ENCODE measurements at regions not wholly inside any gene's neighbourhood (a gene's known extent, or its start where the extent isn't known, plus 50 kb on each side); places are given as distances from the start of the nearest gene placed in this dataset.

DNA sequence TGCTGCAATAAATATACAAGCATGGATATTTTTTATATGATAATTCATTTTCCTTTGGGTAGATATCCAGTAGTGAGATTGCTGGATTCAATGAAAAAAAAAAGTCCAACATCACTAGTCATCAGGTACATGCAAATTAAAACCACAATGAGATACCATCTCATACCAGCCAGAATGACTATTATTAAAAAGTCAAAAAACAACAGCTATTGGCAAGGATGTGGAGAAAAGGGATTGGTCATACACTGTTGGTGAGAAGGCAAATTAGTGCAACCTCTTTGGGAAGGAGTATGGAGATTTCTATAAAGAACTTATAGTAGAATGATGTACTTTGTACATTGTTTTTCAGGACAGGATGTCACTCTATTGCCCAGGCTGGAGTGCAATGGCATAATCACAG is 531.2 kb upstream of the MGAT4C start:
- Mint-ChIP-seq H3K27me3 (no peaks in the 10 kb centered on the region), H3K9me3 (no peaks in the 10 kb centered on the region), H3K4me3 (no peak overlapping the region), H3K27ac (no peak overlapping the region), H3K36me3 (ENCODE audit: low read depth) (no peaks in the 10 kb centered on the region), H3K4me1 (ENCODE audit: low read depth) (no peaks in the 10 kb centered on the region)
- DNase-seq (no peak), ATAC-seq (no peak)
- TF ChIP-seq, protein P1, sequence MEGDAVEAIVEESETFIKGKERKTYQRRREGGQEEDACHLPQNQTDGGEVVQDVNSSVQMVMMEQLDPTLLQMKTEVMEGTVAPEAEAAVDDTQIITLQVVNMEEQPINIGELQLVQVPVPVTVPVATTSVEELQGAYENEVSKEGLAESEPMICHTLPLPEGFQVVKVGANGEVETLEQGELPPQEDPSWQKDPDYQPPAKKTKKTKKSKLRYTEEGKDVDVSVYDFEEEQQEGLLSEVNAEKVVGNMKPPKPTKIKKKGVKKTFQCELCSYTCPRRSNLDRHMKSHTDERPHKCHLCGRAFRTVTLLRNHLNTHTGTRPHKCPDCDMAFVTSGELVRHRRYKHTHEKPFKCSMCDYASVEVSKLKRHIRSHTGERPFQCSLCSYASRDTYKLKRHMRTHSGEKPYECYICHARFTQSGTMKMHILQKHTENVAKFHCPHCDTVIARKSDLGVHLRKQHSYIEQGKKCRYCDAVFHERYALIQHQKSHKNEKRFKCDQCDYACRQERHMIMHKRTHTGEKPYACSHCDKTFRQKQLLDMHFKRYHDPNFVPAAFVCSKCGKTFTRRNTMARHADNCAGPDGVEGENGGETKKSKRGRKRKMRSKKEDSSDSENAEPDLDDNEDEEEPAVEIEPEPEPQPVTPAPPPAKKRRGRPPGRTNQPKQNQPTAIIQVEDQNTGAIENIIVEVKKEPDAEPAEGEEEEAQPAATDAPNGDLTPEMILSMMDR (IDR thresholded peaks at IDR 0.05) = no peak
- CTCF ChIA-PET = no interaction called here
- POLR2A ChIA-PET = no interaction called here
- intact Hi-C loops (cut with micrococcal nuclease) = no loop called here

DNA sequence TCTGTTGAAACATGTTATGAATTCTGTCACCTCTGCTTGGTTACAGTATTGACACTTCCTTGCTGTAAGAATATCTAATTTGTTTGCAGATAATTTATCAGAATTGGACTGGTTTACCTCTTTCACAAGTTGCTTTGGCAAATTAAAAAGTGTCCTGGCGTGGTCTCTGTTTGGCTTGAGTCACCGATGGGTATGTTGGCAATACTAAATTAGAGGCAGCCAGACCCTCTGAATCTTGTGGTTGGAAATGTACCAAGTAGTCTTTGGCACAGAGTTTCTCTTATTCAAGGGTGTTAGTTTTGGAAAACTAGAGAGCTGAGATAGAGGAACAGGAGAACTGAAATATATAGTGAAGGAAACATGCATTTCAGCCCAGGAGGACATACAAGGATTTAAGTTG is 521.1 kb upstream of the MGAT4C start:
- TF ChIP-seq, protein P1 (IDR thresholded peaks at IDR 0.05) = no peak
- Mint-ChIP-seq H3K4me3 (no peak overlapping the region), H3K4me1 (ENCODE audit: low read depth) (no peaks in the 10 kb centered on the region), H3K9me3 (no peaks in the 10 kb centered on the region), H3K27me3 (no peaks in the 10 kb centered on the region), H3K36me3 (ENCODE audit: low read depth) (no peaks in the 10 kb centered on the region), H3K27ac (no peak overlapping the region)
- CTCF ChIA-PET = no interaction called here
- DNase-seq (no peak), ATAC-seq (no peak)
- intact Hi-C loops (cut with micrococcal nuclease) = no loop called here
- POLR2A ChIA-PET = no interaction called here

DNA sequence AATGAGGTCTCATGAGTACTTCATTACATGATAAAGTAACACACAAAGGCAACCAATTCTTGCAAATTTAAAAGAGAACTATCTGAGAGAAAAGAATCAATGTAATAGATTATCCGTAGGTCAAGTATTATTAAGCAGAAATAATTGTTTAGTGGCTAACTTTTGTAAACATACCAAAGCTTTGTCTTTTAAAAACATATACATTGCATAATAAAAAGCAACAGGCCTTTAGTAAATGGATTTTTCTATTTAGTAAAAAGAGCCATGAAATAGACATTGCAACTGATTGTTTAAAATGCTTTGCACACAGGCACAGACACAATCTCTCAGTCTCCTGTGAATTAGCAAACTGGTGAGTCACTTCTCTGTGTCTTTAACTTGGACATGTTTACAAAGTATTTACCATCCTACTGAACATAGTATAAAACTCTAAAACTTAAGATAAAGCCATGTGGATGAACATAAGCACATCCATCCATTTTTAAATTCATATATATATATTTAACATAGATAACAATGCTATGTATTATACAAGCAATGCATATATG is 518.7 kb upstream of the MGAT4C start:
- Mint-ChIP-seq H3K27ac (no peak overlapping the region), H3K9me3 (no peaks in the 10 kb centered on the region), H3K4me1 (ENCODE audit: low read depth) (no peaks in the 10 kb centered on the region), H3K27me3 (no peaks in the 10 kb centered on the region), H3K36me3 (ENCODE audit: low read depth) (no peaks in the 10 kb centered on the region), H3K4me3 (no peak overlapping the region)
- ChIA-PET CTCF (no interaction called here), POLR2A (no interaction called here)
- intact Hi-C loops (cut with micrococcal nuclease) = no loop called here
- no peak for ATAC-seq
- TF ChIP-seq, protein P1 (IDR thresholded peaks at IDR 0.05) = no peak
- DNase-seq = no peak

DNA sequence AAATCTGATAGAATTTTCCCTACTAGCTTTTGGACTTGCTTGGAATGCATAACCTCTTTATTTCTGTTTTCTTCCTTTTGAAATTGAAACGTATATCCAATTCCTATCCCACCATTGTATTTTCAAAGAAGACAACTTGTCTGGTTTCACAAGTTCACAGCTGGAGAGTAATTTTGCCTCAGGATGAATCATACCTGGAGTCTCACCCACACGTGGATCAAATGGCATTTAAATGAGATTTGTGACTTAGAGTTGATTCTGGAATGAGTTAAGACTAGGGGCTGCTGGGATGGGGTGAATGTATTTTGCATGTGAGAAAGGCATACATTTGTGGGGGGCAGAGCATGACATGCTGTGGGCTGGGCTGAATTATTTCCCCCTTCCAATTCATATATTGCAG is 516.5 kb upstream of the MGAT4C start:
- Mint-ChIP-seq H3K9me3 (no peaks in the 10 kb centered on the region), H3K27me3 (no peaks in the 10 kb centered on the region), H3K27ac (no peak overlapping the region), H3K4me3 (no peak overlapping the region), H3K4me1 (ENCODE audit: low read depth) (no peaks in the 10 kb centered on the region), H3K36me3 (ENCODE audit: low read depth) (no peaks in the 10 kb centered on the region)
- intact Hi-C loops (cut with micrococcal nuclease) = no loop called here
- CTCF ChIA-PET = no interaction called here
- ATAC-seq (no peak), DNase-seq (no peak)
- TF ChIP-seq, protein P1 (IDR thresholded peaks at IDR 0.05) = no peak
- POLR2A ChIA-PET = no interaction called here

DNA sequence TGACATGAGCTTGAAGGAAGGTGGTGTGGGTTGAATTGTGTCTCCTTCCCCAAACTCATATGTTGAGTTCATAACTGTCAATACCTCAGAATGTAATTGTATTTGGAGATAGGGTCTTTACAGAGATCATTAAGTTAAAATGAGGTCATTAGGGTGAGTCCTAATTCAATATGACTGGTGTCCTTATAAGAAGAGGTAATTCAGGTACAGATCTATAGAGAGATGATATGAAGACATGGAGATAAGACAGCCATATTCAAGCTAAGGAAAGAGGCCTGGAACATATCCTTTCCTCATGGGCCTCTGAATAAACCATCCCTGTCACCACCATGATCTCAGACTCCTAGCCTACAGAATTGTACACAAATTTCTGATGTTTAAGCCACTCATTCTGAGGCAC is 514.7 kb upstream of the MGAT4C start:
- ChIA-PET POLR2A (no interaction called here), CTCF (no interaction called here)
- no peak overlapping the region for H3K27ac Mint-ChIP-seq
- TF ChIP-seq, protein P1 (IDR thresholded peaks at IDR 0.05) = no peak
- no peaks in the 10 kb centered on the region for H3K4me1 Mint-ChIP-seq (ENCODE audit: low read depth)
- intact Hi-C loops (cut with micrococcal nuclease) = no loop called here
- H3K9me3 Mint-ChIP-seq = no peaks in the 10 kb centered on the region
- H3K27me3 Mint-ChIP-seq = no peaks in the 10 kb centered on the region
- H3K4me3 Mint-ChIP-seq = no peak overlapping the region
- DNase-seq (no peak), ATAC-seq (no peak)
- H3K36me3 Mint-ChIP-seq (ENCODE audit: low read depth) = no peaks in the 10 kb centered on the region
